HG02870 (cell line): ENCODE measurements at regions not wholly inside any gene's neighbourhood (a gene's known extent, or its start where the extent isn't known, plus 50 kb on each side); places are given as distances from the start of the nearest gene placed in this dataset.

Experiments used
- ATAC-seq: cut with Tn5 transposase; IDR thresholded peaks from one replicate; pipeline ENCODE4 v1.9.1; 2021; ENCODE audit warnings: mild to moderate bottlenecking, moderate library complexity; ENCODE audit not compliant: unreplicated experiment

- no peak for ATAC-seq
Measured at GRCh38 chr11:80346353-80347059, 905.7 kb upstream of the TENM4 start.

DNA sequence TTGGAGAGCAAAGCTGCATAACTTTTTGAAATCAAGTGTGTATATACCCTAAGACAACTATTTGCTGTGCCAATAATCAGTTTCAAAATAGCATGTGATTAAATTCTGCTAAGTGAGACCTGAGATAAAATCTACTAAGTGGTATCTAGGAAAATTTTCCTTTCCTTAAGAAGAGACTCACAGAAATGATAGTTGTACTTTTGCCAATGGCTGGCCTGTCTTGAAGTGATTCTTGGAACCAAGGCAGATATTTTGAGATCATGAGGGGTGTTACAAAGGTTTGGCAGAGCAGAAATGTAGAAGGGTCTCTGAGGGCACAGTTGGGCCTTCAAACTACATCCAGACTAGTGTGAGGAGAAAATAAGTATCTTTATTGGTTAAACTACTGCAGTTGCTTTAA lies 902.6 kb upstream of the TENM4 start:
- no peak for ATAC-seq

DNA sequence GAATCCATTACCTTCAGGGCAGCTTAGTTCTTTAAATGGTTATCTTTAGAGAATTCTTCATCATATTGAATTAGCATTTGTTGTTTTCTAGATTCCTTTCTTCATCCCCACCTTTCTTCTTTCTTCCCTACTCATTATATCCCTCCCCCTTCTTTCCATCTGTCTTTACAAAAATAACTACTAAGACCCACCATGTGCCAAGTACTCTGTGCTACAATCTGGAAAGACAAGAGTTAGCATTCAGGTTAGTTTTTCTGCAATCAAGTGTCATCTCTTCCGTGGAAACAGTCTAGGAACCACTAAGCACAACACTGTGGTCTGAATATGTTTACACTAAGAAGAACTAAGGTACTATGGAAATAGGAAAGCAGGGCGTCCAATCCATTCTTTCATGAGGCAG lies 897.4 kb upstream of the TENM4 start:
- ATAC-seq = no peak

GRCh38 chr11:80331694-80332093 lies 890.9 kb upstream of the TENM4 start:
- ATAC-seq = no peak

- no peak for ATAC-seq
Measured at GRCh38 chr11:80330264-80330663, 889.4 kb upstream of the TENM4 start.

GRCh38 chr11:80328774-80329173 lies 887.9 kb upstream of the TENM4 start:
- no peak for ATAC-seq

- ATAC-seq = no peak
Measured at GRCh38 chr11:80327956-80328614, 887.3 kb upstream of the TENM4 start.

DNA sequence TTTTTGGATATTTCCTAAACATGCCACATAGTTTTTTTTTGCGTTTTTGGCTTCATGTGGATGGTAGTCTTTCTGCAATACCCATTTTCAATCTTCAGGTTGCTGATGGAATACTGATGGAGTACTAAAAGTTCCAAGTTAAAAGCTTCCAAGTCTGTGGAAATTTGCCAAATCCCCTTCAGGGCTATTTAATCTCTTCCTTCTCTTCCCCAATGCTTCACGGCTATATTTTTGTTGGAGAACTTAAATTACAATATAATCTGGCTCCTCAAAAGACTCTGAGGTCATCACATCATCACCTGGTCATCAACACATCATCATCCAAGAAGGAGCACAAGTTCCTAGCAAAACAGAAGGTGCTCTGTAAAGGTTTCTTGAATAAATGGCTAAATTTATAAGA lies 881.0 kb upstream of the TENM4 start:
- ATAC-seq = no peak

DNA sequence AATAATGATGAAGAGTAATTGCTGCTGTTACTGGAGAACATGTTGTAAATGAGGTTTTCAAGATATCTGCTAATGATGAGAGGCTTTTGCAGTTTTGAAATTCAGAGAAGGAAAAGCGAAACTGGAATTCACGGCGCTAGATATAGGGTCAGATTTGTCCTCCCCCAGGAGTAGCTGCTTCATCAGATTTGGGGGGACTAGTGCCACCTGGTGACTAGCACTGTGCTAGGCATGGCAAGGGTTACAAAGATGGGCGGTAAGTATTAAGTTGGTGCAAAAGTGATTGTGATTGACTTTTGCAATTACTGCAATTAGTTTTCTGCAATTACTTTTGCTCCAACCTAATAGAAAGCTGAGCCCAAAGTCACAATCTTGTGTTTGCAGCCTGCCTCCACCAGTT lies 879.9 kb upstream of the TENM4 start:
- ATAC-seq = no peak

GRCh38 chr11:80320226-80320625 lies 879.4 kb upstream of the TENM4 start:
- ATAC-seq = no peak

DNA sequence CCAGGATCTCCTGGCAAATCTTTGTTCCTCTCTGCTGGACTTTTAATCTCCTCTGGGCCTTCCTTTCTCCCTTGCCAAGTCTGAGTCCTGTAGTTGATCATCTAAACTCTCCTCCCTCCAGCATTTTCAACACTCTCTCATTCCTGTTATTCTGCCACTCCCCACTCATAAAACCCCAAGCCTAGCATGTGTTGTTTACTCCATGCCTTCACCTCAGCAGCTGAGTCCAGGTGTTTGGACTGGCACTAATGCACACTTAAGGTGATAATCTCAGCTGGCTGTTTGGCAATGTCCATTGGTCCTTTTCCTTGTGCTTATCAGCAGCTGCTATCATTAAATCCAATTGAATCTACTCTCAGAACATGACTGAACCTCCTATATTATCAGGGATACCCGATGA lies 876.8 kb upstream of the TENM4 start:
- ATAC-seq = no peak

DNA sequence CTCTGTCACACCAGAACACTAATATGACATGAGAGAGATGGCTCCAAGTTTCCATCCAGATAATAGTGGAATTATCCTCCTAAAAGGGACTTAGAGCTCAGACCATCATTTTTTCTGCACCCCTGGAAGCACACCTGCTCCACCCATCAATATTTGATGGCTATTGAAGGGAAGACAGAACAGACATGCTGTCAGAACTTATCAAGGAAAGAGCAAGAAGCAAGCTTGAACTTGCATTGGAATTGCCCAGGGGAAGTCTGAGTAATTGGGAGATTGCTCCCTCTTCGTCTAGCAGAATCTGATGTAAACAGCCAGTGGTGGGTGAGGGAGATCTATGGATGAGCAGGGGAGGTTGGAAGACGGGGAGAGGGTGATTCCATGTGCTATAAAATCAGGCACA lies 874.4 kb upstream of the TENM4 start:
- no peak for ATAC-seq

- ATAC-seq = no peak
Measured at GRCh38 chr11:80309301-80309700, 868.5 kb upstream of the TENM4 start.

DNA sequence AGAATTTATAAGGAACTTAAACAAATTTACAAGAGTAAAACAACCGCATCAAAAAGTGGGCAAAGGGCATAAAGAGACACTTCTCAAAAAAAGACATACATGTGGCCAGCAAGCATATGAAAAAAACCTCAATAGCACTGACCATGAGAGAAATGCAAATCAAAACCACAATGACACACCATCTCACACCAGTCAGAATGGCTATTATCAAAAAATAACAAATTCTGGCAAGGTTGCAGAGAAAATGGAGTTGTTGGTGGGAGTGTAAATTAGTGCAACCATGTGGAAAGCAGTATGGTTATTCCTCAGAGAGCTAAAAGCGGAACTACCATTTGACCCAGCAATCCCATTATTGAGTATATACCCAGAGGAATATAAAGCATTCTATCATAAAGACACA lies 866.8 kb upstream of the TENM4 start:
- ATAC-seq = no peak

DNA sequence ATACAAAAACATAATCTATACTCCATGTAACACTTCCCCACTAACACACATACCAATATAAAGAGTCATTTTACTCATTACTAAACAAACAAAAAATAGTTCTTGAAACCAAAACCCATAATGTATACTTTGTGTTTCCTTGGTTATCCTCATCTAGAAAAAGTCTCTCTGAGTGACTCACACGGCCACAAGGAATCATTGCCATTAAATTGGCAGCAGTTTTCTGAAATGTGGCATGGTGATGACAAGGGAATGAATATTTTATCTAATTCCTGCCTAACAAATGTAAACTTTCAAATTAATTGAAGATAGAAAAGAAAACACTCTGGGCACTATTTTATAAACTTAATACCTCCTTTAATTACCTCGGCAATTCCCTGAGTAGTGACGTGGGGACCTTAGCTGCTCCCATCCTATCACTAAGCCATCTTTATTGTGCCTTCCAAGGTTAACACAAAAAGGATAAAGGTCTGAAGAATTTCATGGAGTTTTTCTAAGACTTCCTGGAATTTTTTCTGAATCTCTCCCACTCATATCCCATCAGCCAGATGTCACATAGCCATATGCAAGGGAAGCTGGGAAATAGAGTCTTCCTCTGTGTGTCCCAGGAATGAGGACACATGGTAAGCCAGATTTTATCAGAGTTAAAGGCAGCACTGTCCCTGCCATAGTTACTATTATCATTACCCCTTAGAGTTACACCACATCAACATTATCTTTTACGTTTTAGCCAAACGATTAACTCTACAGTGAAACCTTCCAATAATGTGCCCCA lies 857.2 kb upstream of the TENM4 start:
- ATAC-seq = no peak

DNA sequence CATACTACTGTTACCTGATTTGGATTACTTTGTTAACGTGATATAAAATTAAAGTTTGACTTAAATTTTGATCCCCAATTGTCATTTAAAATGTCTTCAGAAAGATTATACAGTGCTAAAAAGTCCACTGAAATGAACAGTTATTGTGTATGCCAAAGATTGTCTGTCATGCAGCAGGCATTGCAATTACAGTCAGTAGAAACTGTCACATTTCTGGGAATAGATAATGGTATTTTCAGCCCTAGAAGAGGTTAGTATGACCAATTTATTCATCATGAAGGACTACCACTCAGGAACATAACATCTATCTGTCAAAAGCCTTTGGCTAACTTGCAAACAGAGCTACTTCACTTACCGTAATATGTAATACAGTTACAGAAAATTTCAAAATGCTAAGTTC lies 852.5 kb upstream of the TENM4 start:
- no peak for ATAC-seq

DNA sequence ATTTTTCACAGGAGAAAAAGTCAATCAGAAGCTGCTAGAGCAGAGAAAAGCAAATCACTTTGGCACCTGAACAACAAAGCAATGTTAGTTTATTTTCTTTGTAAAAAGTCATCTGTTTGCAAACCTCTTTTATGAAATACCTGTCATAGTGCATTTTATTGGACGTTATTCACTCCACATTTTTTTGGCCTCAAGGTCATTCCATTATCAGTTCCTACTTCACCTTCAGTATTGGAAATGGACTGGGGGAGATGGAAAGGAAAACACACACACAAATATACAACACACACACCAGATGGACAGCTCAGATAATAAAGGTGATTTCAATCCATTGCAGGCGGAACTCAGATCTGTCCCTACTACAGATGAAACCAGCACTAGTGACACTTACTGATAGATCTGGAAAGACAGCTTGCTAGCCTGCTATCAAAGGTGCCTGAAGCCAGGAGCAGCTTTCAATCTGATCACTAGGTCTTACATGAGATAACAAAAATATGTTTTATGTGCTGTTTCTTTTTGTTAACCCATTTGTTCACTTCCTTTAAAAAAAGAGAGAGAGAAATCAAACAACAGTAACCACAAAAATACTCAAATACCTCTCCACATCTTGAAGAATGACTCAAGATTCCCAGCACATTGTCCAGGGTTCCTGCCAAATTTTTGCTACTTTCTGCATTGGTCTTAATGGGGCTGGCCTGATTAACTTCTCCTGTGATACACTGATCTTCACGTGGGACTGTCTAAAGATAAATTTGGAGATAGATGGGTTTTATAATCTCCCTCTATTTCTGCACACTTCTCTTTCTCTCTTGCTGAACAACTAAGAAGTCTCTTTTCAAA lies 844.3 kb upstream of the TENM4 start:
- ATAC-seq = no peak

DNA sequence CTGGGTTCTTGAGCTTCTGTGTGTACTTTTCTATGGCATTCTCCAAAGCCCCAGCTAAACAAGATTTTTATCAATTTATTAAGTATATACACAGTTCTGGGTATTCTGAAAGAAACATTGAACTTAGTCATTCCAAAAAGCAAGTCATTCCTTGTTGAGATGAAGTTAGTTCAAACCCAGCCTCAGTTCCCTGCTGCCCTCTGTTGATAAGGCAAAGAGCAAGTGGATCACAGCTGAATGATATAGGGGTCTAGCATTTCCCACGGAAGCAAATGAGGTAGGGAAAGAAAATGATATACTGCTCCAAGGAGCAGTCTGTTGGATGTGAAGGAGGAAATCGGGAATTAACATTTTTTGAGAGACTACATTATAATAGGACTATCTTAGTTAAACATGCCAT lies 841.8 kb upstream of the TENM4 start:
- no peak for ATAC-seq

DNA sequence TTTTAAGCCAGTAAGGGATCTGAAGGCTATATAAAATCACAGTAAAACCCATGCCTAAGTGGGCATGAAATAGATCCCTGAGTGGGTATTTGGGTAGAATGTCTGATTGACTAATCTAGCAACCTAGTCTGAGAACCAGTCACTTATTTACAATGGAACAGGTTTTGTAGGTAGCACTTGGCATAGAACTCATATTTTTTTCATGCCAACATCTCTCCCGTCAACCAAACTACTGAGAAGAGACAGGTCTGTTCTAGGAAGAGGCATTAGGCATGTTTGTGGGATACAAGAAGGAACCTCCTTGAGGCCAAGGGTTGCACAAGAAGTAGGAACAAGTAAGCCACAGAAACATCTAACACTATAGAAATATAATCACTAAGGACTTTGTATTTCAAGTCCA lies 840.4 kb upstream of the TENM4 start:
- ATAC-seq = no peak

DNA sequence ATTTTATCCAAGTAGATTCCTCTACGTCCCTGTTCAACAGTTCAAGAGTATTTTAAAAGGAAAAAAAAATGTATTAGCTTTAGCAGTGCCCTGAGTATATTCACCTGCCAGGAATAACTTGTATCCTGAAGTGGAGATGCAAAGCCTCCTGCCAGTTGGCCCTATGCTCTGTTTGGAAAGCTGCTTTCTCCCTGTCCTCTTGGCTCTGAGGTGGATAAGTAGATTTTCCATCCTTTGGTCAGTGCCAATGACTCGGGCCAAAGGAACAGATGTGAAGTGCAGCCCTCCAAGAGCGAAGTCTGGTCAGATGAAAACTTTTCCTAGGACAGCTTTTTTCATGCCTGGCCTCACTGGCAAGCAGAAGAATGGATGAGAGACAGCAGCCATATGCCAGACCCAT lies 839.9 kb upstream of the TENM4 start:
- no peak for ATAC-seq

GRCh38 chr11:80261776-80262175 lies 820.9 kb upstream of the TENM4 start:
- no peak for ATAC-seq
